NAMALWA (cell line): ENCODE measurements at regions not wholly inside any gene's neighbourhood (a gene's known extent, or its start where the extent isn't known, plus 50 kb on each side); places are given as distances from the start of the nearest gene placed in this dataset.
"Not testable (repeated sequence)": the region's sequence is repeated elsewhere in the genome, so short reads cannot be mapped to it uniquely, and the experiment has no call there.

ENCODE experiments used
- DNase-seq: peaks from one replicate; pipeline ENCODE4 v3.0.0-alpha.2; 2015; ENCODE audit warnings: low spot score

DNA sequence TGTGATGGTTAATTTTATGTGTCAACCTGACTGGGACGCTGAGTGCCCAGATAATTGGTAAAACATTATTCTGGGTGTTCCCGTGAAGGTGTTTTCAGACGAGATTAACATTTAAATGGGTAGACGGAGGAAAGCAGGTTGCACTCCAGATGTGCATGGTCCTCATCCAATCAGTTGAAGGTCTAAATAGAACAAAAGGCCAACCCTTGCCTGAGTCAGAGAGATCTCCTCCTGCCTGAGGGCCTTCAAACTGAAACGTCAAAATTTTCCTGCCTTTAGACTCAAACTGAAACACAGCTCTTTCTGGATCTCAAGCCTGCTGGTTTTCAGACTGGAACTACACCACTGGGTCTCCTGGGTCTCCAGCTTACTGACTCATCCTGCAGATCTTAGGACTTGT, 73.5 kb downstream of the NPIPA8 start:
- not testable (repeated sequence) for DNase-seq

DNA sequence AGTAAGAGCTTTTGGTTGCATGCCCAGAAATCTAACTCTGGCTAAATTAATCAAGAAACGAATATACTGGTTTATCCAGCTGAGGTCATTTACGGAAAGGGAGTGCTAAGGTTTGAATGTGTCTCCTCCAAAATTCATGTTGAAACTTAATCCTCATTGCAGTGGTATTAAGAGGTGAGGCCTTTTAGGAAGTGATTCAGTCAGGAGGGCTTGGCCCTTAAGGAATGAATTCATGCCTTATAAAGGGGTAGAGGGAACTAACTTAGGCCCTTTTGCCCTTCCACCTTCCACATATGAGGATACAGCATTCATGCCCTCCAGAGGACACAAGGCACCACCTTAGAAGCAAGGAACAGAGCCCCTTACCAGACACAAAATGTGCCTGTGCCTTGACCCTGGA, 74.7 kb downstream of the NPIPA8 start:
- DNase-seq, result not testable (repeated sequence)

DNA sequence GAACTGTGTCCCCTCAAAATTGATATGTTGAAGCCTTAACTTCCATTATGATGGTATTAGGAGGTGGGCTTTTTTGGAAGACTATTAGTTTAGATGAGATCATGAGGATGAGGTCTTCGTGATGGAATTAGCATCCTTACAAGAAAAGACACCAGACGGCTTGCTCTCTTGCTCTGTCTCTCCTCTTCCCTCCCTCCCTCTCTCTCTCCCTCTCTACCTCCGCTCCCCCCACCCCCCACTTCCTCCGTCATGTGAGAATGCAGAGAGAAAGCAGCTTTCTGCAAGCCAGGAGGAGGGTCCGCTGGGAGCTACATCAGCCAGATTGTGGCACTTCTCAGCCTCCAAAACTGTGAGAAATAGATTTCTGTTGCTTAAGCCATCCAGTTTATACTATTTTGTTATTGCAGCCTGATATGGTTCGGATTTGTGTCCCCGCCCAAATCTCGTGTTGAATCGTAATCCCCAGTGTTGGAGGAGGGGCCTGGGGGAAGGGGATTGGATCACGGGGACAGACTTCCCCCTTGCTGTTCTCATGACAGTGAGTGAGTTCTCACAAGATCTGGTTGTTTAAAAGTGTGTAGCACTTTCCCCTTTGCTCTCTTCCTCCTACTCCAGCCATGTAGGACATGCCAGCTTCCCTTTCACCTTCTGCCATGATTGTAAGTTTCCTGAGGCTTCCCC, 76.9 kb downstream of the NPIPA8 start:
- DNase-seq, result not testable (repeated sequence)

DNA sequence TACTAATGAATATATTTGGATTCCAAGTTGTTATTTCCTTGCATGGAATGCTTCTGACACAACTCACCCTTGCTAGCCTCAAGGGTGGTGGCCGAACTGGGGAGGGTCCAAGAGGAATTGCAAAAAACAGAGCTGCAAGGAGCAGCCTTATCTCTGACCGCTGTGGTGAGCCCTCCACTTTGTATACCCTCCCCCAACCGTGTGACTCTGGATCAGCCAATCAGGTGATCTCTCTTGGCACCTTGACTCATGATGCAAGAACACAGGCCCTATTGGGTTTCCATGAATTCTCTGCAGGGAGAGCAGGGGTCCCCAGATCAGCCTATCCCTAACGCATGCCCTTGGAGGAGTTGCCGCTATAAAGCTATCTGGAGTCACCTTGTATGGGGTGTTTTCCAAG, 83.6 kb downstream of the NPIPA8 start:
- not testable (repeated sequence) for DNase-seq

DNA sequence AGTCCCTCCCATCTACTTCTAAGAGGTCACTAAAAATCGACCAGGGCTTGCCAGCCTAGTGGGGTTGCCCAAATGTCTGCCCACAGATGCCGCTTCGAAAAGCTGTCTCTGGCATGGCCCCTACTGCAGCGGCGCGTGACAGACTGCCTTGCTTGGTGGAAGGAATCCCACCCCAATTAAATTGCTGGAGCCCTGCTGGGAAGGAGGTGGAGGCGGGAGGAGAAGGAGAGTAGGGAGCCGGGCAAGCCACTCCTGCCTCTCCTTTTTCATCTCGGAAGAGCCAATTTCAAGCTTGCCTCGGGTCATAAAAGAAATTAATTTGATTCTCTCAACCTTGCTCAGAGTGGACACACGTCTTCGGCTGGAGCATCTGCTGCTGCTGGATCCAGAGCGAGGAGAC, 106.0 kb downstream of the NPIPA8 start:
- DNase-seq, result not testable (repeated sequence)

DNA sequence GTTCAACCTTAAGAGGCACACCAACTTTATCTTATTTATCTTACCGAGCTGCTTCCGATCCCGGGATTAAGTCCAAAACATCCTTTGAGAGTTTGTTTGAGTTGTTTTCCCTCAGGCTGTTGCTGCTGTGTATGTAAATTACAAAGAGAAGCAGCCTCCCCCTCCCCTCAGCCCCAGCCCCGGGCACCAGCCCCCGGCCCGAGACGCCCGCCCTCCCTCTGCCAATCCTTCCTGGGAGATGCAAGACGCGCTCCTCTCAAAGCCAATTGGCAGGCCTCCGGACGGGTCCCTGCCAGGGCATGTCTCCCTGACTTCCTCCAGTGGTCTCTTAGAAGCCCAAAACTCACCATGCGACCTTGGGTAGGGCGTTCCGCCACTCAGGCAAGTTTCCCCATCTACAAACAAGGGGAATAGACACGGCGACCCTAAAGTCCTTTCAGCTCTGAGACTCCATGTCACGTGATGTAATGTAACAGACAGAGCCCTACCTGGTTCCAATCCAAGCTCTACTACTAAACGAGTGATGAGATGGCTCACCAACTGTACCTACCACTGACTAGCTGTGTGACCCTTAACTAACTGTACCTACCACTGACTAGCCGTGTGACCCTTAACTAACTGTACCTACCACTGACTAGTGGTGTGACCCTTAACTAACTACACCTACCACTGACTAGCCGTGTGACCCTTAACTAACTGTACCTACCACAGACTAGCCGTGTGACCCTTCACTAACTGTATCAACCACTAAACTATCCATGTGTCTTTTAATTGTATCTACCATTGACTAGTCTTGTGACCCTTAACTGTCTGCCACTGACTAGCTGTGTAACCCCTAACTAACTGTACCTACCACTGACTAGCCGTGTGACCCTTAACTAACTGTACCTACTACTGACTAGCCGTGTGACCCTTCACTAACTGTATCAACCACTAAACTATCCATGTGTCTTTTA, 114.2 kb downstream of the NPIPA8 start:
- not testable (repeated sequence) for DNase-seq

DNA sequence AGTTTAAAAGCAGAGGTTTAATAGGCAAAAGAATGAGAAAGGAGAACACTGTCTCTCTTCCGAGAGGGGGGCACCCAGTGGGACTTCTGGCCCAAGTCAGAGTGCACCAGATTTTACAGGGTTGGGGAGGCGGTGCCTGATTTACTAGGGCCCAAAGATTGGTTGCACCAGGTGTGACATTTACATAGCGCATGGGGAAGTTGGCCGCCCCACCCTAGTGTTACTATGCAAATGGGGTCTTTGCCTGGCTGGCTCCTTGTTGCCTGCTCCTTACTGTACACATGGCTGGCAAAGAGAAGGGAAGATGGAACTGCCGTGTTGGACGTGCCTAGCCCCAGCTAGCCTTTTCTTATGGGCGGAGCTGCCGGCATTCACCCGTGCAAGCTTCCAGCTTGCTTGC, 118.8 kb downstream of the NPIPA8 start:
- DNase-seq, result not testable (repeated sequence)

DNA sequence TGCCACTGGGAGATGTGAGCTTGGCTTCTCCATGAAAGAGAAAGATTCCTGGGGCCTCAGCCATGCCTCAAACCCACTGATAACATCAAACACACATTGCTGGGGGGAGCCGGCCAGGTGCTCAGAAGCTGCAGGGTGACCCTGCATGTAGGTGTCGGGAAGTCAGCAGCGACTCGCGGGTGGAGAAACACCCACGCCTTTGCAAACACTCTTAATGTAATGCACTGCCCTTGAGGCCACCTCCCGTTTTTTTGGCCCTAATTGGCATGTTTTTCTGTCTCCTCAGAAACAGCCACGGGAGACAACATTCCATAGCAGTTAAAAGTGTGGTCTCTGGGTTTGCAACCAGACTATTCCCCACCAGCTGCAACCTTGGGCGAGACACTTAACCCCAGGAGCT, 119.7 kb downstream of the NPIPA8 start:
- DNase-seq, result not testable (repeated sequence)

DNA sequence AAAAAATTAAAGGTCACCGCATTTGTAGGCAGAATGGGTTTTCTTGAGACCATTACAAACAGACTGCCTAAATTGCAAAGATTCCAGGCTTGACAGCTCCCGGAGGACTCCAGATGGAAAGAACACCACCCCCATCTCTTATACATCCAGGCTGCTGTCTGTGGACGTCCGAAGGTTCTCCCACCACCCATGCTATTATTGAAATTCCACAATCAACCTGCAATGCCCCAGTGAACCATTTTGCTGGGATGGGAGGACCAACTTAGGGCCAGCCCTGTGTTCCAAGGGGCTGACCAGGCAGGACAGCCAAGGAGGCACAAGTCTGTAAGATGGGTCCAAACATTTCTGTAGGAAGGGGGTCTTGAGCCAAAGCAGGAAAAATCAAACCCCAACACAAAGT, 122.7 kb downstream of the NPIPA8 start:
- not testable (repeated sequence) for DNase-seq

DNA sequence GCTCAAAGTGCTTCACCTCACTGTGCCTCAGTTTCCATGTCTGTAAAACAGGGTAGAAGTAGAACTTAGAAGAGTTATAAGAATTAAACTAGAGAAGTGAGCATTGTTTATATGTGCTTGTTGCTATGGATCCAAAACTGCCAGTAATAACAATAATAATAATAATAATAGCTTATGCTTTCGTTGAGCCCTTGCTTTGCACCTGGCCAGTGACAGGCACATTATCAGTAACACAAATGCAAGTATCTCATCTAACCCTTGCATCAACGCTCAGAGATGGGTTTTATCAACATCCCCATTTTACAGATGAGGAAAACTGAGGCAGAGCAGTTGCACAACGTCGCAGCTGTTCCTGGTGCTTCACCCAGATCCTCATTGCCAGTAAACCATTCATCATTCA, 125.0 kb downstream of the NPIPA8 start:
- not testable (repeated sequence) for DNase-seq

DNA sequence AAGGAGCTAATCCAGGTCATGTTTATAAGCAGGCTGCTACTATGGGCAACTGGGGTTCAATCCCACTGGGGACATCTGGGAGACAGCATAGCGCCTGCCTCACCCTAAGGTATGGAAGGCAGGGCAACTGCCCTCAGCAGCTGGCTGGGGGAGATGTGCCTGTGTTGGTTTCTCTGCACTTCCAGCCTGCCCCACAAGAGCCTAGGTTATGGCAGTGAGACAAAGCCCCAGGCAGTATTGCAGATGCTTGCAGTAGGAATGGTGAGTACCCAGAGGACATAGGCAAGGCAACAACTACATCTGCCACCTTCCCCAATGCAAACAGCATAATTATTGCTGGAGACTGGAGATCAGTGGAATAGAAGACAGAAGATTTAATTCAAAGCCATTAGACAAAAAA, 131.8 kb downstream of the NPIPA8 start:
- not testable (repeated sequence) for DNase-seq

DNA sequence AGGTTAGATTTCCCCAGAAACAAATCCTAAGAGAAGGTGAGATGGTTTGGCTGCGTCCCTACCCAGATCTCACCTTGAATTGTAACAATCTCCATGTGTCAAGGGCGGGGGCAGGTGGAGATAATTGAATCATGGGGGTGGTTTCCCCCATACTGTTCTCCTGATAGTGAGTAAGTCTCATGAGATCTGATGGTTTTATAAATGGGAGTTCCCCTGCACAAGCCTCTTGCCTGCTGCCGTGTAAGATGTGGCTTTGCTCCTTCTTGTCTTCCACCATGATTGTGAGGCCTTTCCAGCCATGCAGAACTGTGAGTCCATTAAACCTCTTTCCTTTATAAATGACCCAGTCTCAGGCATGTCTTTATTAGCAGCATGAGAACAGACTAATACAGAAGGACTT, 132.2 kb downstream of the NPIPA8 start:
- not testable (repeated sequence) for DNase-seq

DNA sequence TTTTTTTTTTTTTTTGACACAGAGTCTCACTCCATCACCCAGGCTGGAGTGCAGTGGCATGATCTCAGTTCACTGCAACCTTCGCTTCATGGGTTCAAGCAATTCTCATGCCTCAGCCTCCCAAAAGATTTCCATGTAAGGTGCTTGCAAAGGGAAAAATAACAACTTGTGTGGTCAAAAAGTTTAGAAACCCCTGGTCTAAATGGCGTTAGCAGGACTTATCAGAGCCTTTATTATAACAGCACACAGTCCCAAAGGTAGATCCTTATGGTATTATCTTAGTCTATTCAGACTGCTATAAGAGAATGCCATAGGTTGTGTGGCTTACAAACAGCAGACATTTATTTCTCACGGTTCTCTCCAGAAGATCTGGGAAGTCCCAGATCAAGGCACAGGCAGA, 135.0 kb downstream of the NPIPA8 start:
- DNase-seq, result not testable (repeated sequence)

DNA sequence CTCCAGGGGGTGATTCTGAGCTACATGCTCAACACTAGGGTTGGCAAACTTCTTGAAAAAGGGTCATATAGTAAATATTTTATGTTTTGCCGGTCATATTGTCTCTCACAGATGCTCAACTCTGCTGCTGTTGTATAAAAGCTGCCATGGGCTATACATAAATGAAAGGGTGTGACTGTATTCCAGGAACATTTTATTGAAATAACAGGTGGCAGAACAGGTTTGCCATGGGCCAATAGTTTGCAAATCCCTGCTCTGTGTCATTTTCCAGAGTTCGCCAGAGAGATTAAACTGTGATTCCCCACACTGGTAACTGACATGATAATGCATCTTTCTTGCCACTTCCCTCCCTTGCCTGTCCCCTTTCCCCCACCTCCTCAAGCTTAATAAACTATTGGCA, 144.1 kb downstream of the NPIPA8 start:
- not testable (repeated sequence) for DNase-seq

DNA sequence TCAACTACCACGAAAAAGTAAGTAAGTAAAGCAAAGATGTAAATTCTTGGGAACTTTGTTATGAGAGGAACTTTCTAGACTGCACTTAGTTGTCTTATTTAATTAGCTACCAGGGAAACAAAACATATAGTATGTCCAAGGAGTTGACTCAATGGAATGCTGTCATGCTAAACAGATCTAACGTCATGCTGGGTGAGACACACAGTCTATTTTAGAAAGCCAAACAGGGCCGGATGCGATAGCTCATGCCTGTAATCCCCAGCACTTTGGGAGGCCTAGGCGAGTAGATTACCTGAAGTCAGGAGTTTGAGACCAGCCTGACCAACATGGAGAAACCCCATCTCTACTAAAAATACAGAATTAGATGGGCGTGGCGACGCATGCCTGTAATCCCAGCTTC, 146.4 kb downstream of the NPIPA8 start:
- DNase-seq, result not testable (repeated sequence)

DNA sequence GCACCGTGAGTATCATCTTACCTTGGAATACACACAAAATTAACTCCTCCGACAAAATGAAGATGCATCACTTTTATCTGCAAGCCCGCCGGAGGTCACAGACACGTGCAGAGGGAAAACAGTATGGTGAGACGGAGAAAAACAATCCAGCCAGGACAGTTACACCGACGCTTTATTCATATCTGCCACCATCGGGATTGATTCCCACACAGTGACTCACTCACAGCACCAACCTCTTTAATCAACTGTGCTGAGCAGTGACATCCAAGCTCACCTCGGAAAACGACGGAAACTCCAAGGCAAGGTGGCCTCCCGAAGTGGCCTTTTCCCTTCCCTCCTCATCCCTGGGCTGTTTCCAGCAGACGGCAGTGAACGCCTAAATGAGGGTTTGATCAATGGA, 151.8 kb downstream of the NPIPA8 start:
- DNase-seq, result not testable (repeated sequence)

DNA sequence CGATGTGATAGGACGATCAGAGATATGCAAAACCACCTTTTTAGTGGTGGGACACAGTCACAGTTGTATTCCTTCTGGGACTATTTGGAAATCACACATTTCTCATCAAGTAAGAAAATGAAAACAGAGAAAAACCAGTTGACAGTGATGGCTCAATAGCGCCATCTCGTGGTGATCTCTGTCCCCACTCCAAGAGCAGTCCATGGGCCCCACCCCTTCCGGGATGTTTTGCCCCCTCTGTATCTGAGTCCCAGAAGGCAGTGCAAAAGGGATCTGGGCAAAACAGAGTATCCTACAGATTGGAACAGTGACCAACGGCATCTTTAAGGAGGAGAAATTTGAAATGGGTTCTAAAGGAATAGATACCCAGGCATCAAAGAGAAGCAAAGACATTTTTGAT, 155.5 kb downstream of the NPIPA8 start:
- not testable (repeated sequence) for DNase-seq

DNA sequence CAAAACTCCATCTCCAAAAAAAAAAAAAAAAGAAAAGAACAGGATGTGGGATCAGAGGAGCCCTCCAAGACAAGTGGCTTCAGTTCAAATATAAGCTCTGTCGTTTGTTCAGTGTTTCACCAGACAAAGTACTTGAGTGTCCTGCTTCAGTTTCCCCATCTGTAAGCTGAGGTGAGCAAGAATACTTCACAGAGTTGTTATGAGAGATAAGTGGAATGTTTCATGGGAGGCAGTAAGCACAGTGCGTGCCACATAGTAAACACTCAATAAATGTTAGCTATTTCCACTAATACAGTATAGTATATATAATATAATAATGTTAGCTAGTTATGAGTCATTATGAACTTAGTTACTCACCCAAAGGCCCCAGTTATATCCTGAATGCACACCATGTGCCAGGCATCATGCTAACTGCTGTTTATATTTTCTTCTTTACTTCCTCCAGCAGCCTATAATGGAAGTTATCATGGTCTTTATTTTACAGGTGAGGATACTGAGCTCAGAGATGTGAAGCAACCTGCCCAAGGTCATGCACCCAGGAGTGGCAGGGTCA, 162.5 kb downstream of the NPIPA8 start:
- DNase-seq, result not testable (repeated sequence)

DNA sequence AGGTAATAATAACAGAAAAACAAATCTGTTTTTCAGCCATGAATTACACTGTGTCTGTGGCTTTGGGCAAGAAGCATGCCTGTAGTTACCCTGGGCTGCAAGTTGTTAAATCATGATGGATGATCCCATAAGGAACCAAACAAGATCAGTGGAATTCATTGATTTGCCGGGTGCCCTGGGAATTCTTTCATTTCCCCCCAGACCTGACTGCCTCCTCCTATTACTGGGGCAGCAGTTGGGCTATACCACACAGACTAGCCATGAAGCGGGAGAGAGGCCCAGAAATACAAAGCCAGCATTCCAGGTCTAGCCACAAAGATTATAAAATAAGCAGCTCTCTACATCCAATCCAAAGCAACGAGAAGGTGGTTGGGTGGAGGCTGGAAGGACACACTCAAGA, 174.2 kb downstream of the NPIPA8 start:
- not testable (repeated sequence) for DNase-seq

DNA sequence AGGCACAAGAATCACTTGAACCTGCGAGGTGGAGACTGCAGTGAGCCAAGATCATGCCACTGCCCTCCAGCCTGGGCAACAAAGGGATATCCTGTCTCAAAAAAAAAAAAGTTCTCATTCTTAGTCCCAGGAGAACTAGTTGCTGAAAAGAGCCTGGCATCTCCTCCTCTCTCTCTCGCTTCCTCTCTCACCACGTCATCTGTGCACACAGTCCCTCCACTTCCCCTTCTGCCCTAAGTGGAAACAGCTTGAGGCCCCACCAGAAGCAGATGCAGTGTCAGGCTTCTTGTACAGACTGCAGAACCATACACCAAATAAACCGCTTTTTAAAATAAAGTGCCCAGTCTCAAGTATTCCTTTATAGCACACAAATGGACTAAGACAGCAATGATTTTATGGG, 175.3 kb downstream of the NPIPA8 start:
- DNase-seq, result not testable (repeated sequence)

DNA sequence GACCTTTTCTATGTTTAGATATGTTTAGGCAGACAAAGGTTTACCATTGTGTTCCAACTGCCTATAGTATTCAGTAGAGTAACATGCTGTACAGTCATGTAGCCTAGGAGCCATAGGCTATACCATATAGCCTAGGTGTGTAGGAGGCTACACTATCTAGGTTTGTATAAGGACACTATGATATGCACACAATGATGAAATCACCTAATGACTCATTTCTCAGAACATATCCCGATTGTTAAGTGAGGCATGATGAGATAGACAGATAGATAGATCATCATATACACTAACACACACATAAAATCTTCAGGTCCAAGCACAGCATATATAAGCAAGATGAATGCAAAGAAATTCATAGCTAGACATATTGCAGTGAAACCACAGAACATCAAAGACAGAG, 177.4 kb downstream of the NPIPA8 start:
- not testable (repeated sequence) for DNase-seq

DNA sequence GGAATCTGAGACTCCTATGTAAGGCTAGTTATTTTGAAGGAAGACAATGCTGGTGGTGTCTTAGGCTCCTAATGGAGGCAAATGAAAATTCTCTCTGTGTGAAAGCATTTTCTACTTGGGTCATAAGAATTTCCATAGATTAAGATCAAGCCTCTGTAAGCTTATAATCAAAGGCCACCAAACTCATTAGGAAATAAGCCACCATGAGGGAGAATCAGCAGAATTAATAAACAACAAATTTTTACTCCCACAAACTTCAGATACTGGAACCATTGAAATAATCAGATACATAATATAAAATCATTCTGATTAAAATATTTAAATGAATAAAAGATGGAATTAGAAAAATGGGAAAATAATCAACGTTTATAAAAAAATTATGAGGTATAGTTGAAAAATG, 178.7 kb downstream of the NPIPA8 start:
- not testable (repeated sequence) for DNase-seq

DNA sequence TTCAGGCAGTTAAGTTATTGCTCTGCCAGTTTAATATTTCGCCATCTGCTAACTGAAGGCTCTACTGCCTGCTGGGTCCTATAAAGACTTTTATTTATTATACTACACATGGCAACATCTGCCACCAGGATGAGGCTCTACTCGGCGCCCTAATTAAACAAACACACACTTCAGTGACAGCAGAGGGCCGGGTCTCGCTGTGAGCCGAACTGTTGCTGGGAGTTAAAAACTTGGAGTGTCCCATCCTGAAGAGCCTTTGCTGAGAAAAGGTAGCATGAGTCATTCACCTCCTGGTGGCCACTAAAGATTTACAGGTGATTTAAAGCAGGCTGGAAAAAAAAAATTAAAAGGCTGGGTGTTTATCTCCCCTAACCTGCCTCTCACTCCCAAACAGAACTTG, 183.7 kb downstream of the NPIPA8 start:
- not testable (repeated sequence) for DNase-seq
